GM10266 (cell line): ENCODE measurements at regions not wholly inside any gene's neighbourhood (a gene's known extent, or its start where the extent isn't known, plus 50 kb on each side); places are given as distances from the start of the nearest gene placed in this dataset.

Experiments used
- DNase-seq: peaks from one replicate; pipeline ENCODE4 v3.0.0; 2012; ENCODE audit errors: extremely low spot score
- TF ChIP-seq, protein P1 (sequence below): IDR thresholded peaks from 2 replicates; pipeline ENCODE4 v1.5.1; 2012; ENCODE audit warnings: mild to moderate bottlenecking, low read depth; ENCODE audit not compliant: control insufficient read depth, insufficient read depth; ENCODE audit errors: missing control alignments

DNA sequence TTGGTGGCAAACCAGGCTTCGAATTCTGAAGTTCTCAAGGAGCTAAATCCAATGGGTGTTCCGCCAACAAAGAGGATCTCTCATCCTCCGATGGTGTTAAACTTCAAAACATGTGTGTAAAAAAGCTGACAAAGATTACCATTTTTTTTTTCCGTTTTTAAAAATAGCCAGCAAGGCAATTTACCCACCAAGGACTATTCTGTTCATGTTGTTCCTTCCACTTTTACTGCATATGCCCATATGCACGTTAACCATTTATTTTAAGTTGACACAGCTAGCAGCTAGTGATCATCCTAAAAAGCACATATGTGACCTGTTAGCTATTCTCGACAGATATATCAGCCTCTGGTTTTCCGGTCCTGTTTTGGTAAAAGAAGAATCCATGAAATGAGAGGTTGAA lies 326.7 kb downstream of the PLK2 start:
- TF ChIP-seq, protein P1, sequence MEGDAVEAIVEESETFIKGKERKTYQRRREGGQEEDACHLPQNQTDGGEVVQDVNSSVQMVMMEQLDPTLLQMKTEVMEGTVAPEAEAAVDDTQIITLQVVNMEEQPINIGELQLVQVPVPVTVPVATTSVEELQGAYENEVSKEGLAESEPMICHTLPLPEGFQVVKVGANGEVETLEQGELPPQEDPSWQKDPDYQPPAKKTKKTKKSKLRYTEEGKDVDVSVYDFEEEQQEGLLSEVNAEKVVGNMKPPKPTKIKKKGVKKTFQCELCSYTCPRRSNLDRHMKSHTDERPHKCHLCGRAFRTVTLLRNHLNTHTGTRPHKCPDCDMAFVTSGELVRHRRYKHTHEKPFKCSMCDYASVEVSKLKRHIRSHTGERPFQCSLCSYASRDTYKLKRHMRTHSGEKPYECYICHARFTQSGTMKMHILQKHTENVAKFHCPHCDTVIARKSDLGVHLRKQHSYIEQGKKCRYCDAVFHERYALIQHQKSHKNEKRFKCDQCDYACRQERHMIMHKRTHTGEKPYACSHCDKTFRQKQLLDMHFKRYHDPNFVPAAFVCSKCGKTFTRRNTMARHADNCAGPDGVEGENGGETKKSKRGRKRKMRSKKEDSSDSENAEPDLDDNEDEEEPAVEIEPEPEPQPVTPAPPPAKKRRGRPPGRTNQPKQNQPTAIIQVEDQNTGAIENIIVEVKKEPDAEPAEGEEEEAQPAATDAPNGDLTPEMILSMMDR: no peak
- no peak for DNase-seq

DNA sequence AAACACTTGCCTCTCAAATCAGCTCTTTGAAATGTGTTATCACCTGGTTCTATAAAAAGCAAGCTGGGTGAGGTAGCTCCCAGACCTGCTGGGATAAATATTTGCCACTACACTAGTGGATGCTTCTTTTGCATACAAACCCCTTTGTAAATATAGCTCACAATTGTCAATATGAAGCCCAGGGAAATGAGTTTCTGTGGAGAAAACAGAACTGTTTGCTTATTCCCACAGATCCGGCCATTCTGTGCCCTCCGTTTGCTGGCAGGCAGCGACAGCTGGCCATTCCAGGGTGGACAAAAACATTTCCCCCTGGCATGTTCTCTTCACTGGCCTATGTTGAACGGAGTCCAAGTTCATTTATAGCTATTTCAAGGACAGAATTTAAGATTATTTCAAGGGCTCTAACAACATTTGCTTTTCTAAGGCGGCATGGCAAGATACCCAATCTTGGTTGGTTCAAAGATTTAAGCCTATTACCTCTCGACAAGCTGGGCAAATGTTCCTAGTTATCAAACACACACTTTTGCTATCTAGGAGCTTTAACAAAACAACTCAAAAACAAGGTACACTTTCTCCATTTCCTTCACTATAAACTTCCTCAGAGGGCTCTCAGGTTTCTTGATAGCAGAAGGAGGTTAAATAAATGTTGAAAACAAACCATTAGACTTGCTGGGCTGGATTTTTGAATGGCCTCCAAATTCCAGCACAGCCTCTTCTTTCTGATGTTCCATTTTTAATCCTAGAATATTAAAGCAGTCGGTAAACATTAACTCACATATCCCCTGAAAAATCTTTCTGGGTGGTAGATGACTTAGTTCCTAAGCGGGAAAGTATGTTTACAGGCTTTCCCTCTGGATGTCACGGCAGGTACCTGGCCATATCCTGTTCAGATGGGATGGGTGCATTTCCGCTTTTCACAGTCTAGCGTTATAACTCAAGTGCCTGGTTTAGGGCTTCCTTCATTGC lies 332.3 kb downstream of the PLK2 start:
- TF ChIP-seq, protein P1: no peak
- DNase-seq: no peak

DNA sequence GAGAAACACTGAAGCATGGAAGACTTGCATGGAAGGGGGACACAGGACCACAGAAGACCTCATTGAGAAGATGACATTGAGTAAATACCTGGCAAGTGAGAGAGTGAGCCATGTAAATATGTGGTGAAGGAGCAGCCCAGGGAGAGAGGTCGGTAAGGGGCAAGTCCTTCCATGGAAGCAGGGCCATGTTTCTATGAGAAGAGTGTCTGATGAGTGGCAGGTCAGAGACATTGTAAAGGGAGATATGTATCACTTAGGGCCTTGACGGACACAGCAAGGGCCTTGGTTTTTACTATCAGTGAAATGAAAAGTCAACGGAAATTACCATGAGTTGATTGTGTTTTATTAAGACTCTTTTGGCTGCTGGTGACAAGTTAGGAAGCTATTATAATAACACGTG lies 336.4 kb downstream of the PLK2 start:
- TF ChIP-seq, protein P1: no peak
- no peak for DNase-seq

DNA sequence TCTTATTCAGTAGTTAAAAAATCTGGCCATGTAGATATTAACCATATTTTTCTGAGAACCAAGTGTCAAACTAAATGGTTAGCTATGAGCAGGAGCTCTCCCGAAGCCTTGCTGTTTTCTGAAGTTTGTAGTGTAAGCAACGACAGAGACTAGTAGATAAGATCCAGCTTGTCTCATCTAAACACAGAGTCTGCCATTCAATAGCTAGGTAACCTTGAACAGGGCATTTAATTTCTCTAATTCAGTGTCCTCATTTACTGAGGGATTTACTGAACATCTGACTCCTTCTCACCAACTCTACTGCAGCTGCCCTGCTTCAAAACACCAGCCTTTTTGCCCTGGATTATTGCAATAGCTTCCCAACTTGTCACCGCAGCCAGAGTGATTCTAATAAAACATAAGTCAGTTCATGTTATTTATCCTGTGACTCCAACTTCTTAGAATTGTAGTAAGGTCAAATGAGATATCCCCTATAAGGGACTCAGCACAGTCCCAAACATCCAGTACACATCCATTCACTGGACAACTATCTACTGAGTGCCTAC lies 337.0 kb downstream of the PLK2 start:
- TF ChIP-seq, protein P1: no peak
- DNase-seq: no peak

DNA sequence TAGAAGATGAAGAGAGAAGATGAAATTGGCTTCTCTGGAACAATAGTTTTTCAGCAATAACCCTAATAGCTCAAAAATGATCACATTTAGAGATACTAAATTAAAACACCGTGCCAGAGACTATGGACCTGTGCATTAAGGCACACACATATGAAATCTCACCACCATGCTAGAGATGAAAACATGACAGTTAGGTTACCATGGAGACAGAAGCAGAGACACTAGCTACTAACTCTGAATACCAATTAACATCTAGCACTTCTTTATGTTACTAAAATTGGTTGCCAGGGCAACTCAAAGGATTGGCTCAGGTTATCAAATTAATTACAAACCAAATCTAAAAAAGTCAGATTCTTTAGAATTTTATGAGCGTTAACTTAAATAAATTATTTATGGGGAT lies 337.7 kb downstream of the PLK2 start:
- TF ChIP-seq, protein P1: no peak
- no peak for DNase-seq

DNA sequence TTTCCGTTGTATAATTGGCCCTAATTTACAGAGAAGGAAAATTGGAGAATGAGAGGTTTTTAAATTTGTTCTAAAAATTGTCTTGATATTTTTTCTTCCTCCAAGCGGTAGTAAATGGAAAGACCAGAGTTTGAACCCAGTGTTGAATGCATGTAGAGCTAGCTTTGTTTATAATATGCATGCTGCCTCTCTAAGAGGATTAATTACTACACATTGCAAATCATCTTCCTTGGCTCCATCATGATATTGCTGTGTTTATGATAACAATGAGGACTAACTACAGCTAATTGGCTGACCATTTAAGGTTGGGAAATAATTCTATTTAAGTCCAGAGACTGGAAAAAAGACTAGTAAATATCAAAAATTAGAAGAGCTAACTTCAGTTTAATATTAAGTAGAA lies 338.5 kb downstream of the PLK2 start:
- TF ChIP-seq, protein P1: no peak
- no peak for DNase-seq

DNA sequence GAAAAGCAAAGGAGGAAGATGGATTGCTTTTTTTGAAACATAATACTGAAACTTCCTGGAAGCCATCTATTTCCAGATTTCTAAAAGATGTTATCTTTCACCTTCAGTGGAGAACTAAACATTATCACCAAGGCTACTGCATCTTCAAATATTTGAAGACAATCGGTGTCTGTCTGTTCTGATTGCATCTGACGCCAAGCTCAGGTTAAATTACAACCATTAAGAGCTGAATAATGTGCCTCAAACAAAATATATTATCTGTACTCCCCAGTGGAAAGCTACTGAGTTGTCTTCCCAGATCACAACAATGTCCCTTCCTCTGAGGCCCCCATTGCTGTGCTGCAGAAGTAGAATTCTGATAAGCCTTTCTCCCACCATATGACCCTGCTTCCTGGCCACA lies 342.3 kb downstream of the PLK2 start:
- TF ChIP-seq, protein P1: no peak
- DNase-seq: no peak
